ENCODE measurements at regions not wholly inside any gene's neighbourhood (a gene's known extent, or its start where the extent isn't known, plus 50 kb on each side); places are given as distances from the start of the nearest gene placed in this dataset.
A peak's percentile ranks its signal among the peaks of the same experiment; 100 is the strongest.
"Not testable (repeated sequence)": the region's sequence is repeated elsewhere in the genome, so short reads cannot be mapped to it uniquely, and the experiment has no call there.

DNA sequence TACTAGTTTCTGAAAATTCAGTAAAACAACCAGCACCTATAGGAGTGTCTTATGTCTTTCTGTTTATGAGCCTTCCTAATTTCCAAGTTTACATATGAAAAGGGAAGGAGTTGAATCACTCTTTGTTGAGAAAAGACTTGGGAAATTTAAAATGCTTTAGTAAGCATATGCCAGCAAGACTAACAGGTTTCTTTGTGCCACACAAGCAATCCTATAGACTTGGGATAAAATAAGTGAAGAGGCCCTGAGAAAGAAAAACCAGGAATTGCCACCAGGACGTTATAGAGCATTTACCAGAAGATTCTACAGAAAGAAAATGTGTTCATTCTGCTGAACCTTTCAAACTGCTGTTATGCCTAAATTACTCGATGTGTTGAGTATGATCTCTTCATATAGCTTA is 1099.1 kb downstream of the EPHA3 start:
- not testable (repeated sequence) for H3K4me3 ChIP-seq (ENCODE audit: low read length); H3K9me3 ChIP-seq (ENCODE audit: insufficient read depth, low read depth, low read length); H3K4me1 ChIP-seq (ENCODE audit: insufficient read depth, low read length); H3K36me3 ChIP-seq (ENCODE audit: insufficient read depth, low read length); H3K27me3 ChIP-seq (ENCODE audit: insufficient read depth, low read length); H3K27ac ChIP-seq (ENCODE audit: low read depth, low read length); H3K9ac ChIP-seq (ENCODE audit: low read depth, low read length)
- WGBS: 56% methylated on average over 2 of the region's 2 CpGs

DNA sequence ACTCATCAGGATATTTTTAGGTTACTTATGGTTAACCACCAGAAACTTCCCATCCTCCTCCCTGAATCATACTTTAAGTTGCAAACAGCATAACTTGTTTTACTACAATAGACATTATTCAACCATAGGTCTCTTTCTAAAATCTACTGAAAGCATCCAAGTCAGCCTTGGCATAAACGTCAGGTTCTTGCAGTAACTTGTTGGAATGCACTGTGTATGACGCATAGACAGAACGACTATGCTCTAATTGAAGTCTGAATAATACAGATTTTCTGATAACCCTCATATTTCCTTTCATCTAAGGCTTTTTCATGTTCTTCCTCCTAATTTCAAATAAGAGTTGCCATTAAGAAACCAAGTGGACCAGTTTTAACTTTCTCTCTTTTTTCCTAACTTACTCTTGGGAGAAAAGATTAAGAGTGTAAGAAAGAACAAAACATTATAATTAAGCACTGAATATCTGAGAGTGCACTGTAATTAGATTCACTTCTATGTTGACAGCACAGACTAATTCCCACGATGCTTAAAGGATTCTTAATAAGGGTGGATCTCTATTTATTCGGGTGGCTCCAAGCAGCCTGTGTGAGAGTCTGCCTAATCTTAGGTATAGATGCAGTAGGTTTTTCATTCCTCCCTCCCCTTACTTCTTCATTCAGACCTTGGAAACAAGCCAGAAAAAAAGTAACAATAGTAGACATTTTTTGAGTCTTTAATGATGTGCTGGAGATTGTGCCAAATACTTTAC is 1100.1 kb downstream of the EPHA3 start:
- not testable (repeated sequence) for H3K4me1 ChIP-seq (ENCODE audit: insufficient read depth, low read length); H3K27ac ChIP-seq (ENCODE audit: low read depth, low read length); H3K4me3 ChIP-seq (ENCODE audit: low read length); H3K36me3 ChIP-seq (ENCODE audit: insufficient read depth, low read length); H3K9me3 ChIP-seq (ENCODE audit: insufficient read depth, low read depth, low read length); H3K9ac ChIP-seq (ENCODE audit: low read depth, low read length); H3K27me3 ChIP-seq (ENCODE audit: insufficient read depth, low read length)
- WGBS: over 99% methylated on average over 4 of the region's 5 CpGs

DNA sequence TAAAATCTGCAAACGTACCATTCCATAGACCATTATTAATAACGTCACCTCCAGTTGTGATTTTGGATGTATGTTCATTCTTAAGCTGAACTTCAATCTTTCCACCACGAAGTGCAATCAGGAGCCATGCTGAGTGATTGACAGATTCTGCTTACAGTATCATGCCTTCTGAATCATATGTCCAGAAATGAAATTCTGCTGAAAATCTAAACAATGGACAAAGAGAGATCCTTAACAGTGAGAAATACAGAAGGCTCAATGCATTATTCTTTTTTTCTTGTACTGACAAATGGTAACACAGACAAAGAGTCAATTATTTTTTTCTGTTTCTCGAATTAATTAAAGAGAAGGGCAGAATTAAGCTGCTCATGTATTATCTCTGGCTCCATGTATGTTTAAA is 1114.5 kb downstream of the EPHA3 start:
- Histone ChIP-seq H3K27me3 (ENCODE audit: insufficient read depth, low read length) (no peaks in the 10 kb centered on the region), H3K9ac (ENCODE audit: low read depth, low read length) (no peak overlapping the region), H3K4me1 (ENCODE audit: insufficient read depth, low read length) (no peaks in the 10 kb centered on the region), H3K27ac (ENCODE audit: low read depth, low read length) (no peak overlapping the region), H3K36me3 (ENCODE audit: insufficient read depth, low read length) (no peaks in the 10 kb centered on the region), H3K9me3 (ENCODE audit: insufficient read depth, low read depth, low read length) (peaks cover 35% of the 10 kb centered on the region), H3K4me3 (ENCODE audit: low read length) (no peak overlapping the region)
- 79% methylated on average over 3 of the region's 4 CpGs for WGBS

DNA sequence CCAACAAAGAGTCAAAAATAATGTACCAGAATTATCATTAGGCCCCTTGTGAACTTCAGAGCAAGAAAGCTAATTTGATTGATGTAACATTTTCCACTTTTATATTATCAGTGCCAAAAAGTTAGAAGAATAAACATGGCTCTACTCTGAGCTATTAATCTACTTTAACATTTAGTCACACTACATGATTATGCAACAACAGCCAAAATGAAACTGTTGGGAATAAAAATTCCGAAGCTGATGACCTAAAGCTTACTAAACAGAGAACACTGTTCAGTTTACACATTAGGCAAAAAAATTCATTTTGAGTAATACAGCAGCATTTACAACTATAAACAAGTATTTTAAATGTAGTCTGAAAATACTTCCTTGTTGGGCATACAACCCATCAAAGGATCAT is 1134.1 kb downstream of the EPHA3 start:
- no peak overlapping the region for H3K4me3 ChIP-seq (ENCODE audit: low read length)
- WGBS: 95% methylated on average over 1 of the region's 1 CpG

DNA sequence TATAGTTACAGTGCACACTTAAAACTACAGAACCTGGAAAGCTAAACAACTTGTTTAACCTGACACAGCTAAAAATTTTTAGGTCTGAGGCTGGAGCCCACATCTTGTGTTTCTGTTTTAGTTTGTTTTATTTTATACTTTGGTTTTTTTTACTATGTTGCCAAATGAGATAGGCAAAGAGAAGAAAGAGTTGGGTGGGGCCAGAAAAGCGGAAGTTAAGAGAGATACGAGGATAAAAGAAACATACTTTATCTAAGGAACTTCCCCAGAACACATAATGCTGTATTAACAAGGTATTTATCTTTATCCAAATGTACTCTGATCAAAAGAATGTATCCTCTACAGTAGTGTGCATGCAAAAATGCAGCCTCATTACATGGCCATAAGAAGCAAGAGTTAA is 1145.7 kb downstream of the EPHA3 start:
- peaks cover 37% of the 10 kb centered on the region for H3K9me3 ChIP-seq (ENCODE audit: insufficient read depth, low read depth, low read length)
- WGBS: no CpG with 5 or more reads among the region's 2 CpGs
- no peak overlapping the region for H3K27ac ChIP-seq (ENCODE audit: low read depth, low read length)
- no peak overlapping the region for H3K4me3 ChIP-seq (ENCODE audit: low read length)
- H3K4me1 ChIP-seq (ENCODE audit: insufficient read depth, low read length): no peaks in the 10 kb centered on the region
- no peaks in the 10 kb centered on the region for H3K27me3 ChIP-seq (ENCODE audit: insufficient read depth, low read length)
- no peak overlapping the region for H3K9ac ChIP-seq (ENCODE audit: low read depth, low read length)
- H3K36me3 ChIP-seq (ENCODE audit: insufficient read depth, low read length): no peaks in the 10 kb centered on the region

More for the DNA sequence above, 1134.1 kb downstream of the EPHA3 start:
- Histone ChIP-seq H3K36me3 (ENCODE audit: insufficient read depth, low read length) (no peaks in the 10 kb centered on the region), H3K9ac (ENCODE audit: low read depth, low read length) (no peak overlapping the region), H3K27ac (ENCODE audit: low read depth, low read length) (no peak overlapping the region), H3K4me1 (ENCODE audit: insufficient read depth, low read length) (no peaks in the 10 kb centered on the region), H3K27me3 (ENCODE audit: insufficient read depth, low read length) (no peaks in the 10 kb centered on the region), H3K9me3 (ENCODE audit: insufficient read depth, low read depth, low read length) (peaks cover 63% of the 10 kb centered on the region)

DNA sequence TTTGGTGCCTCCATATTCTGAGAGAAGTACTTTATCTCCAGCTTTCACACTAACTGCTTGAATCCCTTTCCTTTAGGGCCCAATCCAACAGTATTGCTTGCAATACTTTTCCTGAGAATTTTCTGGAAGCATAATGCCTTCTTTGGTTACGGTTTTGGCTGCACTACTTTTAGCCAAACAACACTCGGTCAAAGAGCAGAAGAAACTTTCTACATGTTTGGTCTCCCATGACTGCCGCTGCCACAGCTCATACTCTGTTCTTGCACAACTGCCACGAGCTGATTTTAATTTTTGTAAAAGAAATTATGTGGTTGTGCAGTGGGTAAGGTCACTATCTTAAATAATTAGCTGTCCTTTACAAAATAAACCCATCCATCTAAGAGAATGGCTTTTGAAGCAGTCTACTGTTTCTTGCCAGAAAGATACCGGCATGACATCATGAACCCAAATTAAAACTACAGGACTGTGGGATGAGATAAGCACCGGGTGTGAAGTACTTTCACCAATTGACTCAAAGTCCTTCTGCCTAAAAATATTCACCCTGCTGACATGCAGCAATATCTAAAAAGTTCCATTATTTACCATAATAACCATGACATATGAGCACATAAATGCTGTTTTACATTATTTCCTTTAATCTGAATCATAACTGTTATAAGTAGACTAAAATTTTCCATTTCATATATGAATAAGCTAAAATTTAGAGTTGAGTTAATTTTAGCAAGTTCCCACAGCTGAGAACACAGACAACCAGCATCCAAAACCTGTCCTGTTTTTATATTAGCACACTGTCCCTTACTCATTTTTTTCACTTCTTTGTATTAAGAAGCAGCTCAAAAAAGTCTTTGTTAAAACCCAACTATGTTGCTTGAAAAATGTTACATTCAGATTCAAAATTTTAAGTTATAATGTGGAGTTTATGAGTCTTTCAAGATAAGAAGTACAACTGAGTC is 1154.3 kb downstream of the EPHA3 start:
- no peaks in the 10 kb centered on the region for H3K36me3 ChIP-seq (ENCODE audit: insufficient read depth, low read length)
- no peaks in the 10 kb centered on the region for H3K27me3 ChIP-seq (ENCODE audit: insufficient read depth, low read length)
- H3K9me3 ChIP-seq (ENCODE audit: insufficient read depth, low read depth, low read length): peaks cover 67% of the 10 kb centered on the region
- 0 out of 2 replicates have a peak overlapping the region, but pooled peaks have one; percentile 1 for H3K4me3 ChIP-seq (ENCODE audit: low read length)
- no peak overlapping the region for H3K9ac ChIP-seq (ENCODE audit: low read depth, low read length)
- 89% methylated on average over 5 of the region's 6 CpGs for WGBS
- H3K27ac ChIP-seq (ENCODE audit: low read depth, low read length): no peak overlapping the region
- H3K4me1 ChIP-seq (ENCODE audit: insufficient read depth, low read length): no peaks in the 10 kb centered on the region

Data from HUES64 (cell line).